PC-9 (cell line): ENCODE measurements at regions not wholly inside any gene's neighbourhood (a gene's known extent, or its start where the extent isn't known, plus 50 kb on each side); places are given as distances from the start of the nearest gene placed in this dataset.
"Not testable (repeated sequence)": the region's sequence is repeated elsewhere in the genome, so short reads cannot be mapped to it uniquely, and the experiment has no call there.

Source experiments
- BruUV-seq: library from RNA; stranded (reverse); fragments of 400-500 nt; replicated peaks from 2 replicates; lab custom pipeline; 2021; lab: Mats Ljungman, UMichigan
- CTCF ChIA-PET: fragments of 300-600 bp; sonication (Branson Sonifier 250); formaldehyde crosslinking; loops from one replicate; lab custom pipeline; 2022; ENCODE audit warnings: antibody characterized with exemption; lab: Charles Lee
- POLR2A ChIA-PET: fragments of 300-600 bp; sonication (Branson Sonifier 250); formaldehyde crosslinking; loops from one replicate; lab custom pipeline; 2022; ENCODE audit warnings: antibody characterized with exemption; ENCODE audit not compliant: unreplicated experiment; lab: Charles Lee
- DNase-seq, 2 experiments: peaks; one replicate each; pipeline versions ENCODE4 v3.0.0 to v3.0.0-alpha.2; 2015 to 2022; ENCODE audit warnings: mixed read lengths in 1 of 2
- H2AFZ ChIP-seq: fragments of 200-600 bp; sonication (generic); 2 replicates; pipeline ENCODE4 v1.8.1; 2017; ENCODE audit warnings: antibody characterized with exemption
- H3F3A ChIP-seq: fragments of 200-600 bp; sonication (generic); 2 replicates; pipeline ENCODE4 v1.8.1; 2017; ENCODE audit warnings: antibody characterized with exemption, mild to moderate bottlenecking, low read depth; ENCODE audit not compliant: insufficient read depth
- H3K27ac ChIP-seq: fragments of 200-600 bp; sonication (generic); 2 replicates; pipeline ENCODE4 v1.6.1; 2016; ENCODE audit warnings: mixed run types
- H3K27me3 ChIP-seq: fragments of 200-600 bp; sonication (generic); 2 replicates; pipeline ENCODE4 v1.6.1; 2016; ENCODE audit warnings: low read depth, mixed run types; ENCODE audit not compliant: insufficient read depth
- H3K36me3 ChIP-seq: fragments of 200-600 bp; sonication (generic); 2 replicates; pipeline ENCODE4 v1.6.1; 2016; ENCODE audit warnings: low read depth, mixed run types
- H3K4me1 ChIP-seq: fragments of 200-600 bp; sonication (generic); replicated peaks from 2 replicates; pipeline ENCODE4 v1.6.1; 2016; ENCODE audit warnings: mixed run types; ENCODE audit not compliant: insufficient read depth
- H3K4me2 ChIP-seq: fragments of 200-600 bp; sonication (generic); 2 replicates; pipeline ENCODE4 v1.6.1; 2017; ENCODE audit warnings: mixed run types
- H3K4me3 ChIP-seq: fragments of 200-600 bp; sonication (generic); 2 replicates; pipeline ENCODE4 v1.6.1; 2016; ENCODE audit warnings: mixed run types
- H3K79me2 ChIP-seq: fragments of 200-600 bp; sonication (generic); 2 replicates; pipeline ENCODE4 v1.6.1; 2017; ENCODE audit warnings: low read depth, mixed run types
- H3K9me2 ChIP-seq: fragments of 200-600 bp; sonication (generic); 2 replicates; pipeline ENCODE4 v1.8.1; 2017; ENCODE audit warnings: mild to moderate bottlenecking; ENCODE audit not compliant: insufficient read depth
- H3K9me3 ChIP-seq: fragments of 200-600 bp; sonication (generic); 2 replicates; pipeline ENCODE4 v1.8.1; 2016; ENCODE audit warnings: low read depth; ENCODE audit not compliant: insufficient read depth
- H4K20me1 ChIP-seq: fragments of 200-600 bp; sonication (generic); 2 replicates; pipeline ENCODE4 v1.8.1; 2017; ENCODE audit not compliant: insufficient read depth
- CTCF ChIP-seq: fragments of 200-600 bp; sonication (generic); conservative IDR thresholded peaks from 2 replicates; pipeline ENCODE4 v1.6.1; 2017; ENCODE audit warnings: mixed run types, antibody characterized with exemption, mild to moderate bottlenecking, moderate library complexity
- EZH2 ChIP-seq: fragments of 200-600 bp; sonication (generic); IDR thresholded peaks from 2 replicates; pipeline ENCODE4 v1.8.0; 2017; ENCODE audit warnings: antibody characterized with exemption, low read depth
- intact Hi-C: fragments of 100-400 bp; cut with micrococcal nuclease; formaldehyde crosslinking; loops from one replicate; pipeline ENCODE4 v1.10.0; 2022; ENCODE audit not compliant: unreplicated experiment

DNA sequence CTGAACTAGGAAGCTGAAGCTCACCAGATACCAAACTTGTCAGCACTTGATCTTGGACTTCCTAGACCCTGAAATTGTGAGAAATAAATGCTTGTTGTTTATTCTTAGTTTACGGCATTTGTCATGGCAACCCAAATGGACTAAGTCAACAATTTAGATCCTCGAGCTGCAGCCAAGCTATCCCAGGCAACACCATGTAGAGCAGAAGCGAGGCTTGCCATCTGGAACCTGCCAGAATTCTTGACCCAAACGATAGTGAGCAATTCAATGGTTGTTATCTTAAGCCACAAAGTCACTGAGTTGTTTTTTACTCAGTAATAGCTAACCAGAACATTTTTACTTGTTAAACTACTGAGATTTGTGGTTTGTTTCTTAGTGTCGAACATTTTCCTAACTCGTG lies 458.5 kb upstream of the FLRT2 start:
- Histone ChIP-seq H3K9me2 (no peaks in the 10 kb centered on the region), H3K36me3 (no peaks in the 10 kb centered on the region), H3K79me2 (no peaks in the 10 kb centered on the region), H3K4me2 (no peak overlapping the region), H4K20me1 (no peaks in the 10 kb centered on the region), H3K9me3 (no peaks in the 10 kb centered on the region), H3F3A (no peaks in the 10 kb centered on the region), H3K27ac (no peak overlapping the region), H3K4me3 (no peak overlapping the region), H2AFZ (no peak overlapping the region), H3K4me1 (no peaks in the 10 kb centered on the region), H3K27me3 (no peaks in the 10 kb centered on the region)
- DNase-seq, result no peak
- BruUV-seq, result no TSS peak
- intact Hi-C loops, result no loop called here
- TF ChIP-seq EZH2 (no peak), CTCF (no peak)
- ChIA-PET POLR2A (no interaction called here), CTCF (no interaction called here)

- ChIA-PET POLR2A (no interaction called here), CTCF (no interaction called here)
- Histone ChIP-seq H3K4me1 (no peaks in the 10 kb centered on the region), H3K27ac (no peak overlapping the region), H3K9me2 (no peaks in the 10 kb centered on the region), H3F3A (no peaks in the 10 kb centered on the region), H2AFZ (no peak overlapping the region), H4K20me1 (no peaks in the 10 kb centered on the region), H3K4me2 (no peak overlapping the region), H3K36me3 (no peaks in the 10 kb centered on the region), H3K79me2 (no peaks in the 10 kb centered on the region), H3K4me3 (no peak overlapping the region), H3K9me3 (no peaks in the 10 kb centered on the region), H3K27me3 (no peaks in the 10 kb centered on the region)
- DNase-seq, result no peak
- TF ChIP-seq EZH2 (no peak), CTCF (no peak)
- BruUV-seq, result no TSS peak
- intact Hi-C loops, result no loop called here
Measured at GRCh38 chr14:85074955-85075354, 455.0 kb upstream of the FLRT2 start.

DNA sequence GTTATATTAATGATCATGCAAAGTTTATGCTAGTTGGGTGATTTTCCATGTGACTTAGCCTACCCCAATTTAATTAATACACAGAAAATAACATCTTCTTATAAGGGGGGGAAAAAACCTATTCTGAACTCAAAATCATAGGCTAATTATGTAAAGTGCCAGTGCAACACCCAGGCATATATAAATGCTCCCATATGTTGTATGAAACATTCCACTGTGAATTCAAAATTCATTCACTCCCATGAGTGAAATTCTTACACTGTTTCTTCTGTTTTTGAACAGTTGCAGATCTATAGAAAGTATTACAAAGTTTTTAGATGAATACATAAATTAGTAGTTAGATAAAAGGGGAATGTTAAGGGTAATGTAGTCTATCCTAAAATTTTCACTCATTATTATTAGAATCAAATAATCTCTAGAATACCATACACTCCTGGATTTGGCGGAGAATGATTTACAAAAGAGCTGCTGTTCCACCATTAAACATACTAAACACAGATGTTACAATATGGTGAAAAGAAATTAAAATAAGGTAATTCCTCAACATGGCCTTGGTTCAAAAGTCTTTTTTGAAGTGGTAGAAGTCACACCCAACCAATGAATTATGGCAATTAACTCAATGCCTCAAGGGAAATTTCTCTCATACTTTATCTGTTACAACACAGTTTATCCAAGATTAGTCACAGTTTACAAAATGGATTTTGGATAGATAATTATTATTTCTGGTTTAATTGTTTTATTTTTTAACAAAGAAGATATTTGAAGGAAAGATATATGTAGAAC lies 454.1 kb upstream of the FLRT2 start:
- intact Hi-C loops, result no loop called here
- no TSS peak for BruUV-seq
- DNase-seq, result no peak
- ChIA-PET CTCF (no interaction called here), POLR2A (no interaction called here)
- Histone ChIP-seq H3F3A (no peaks in the 10 kb centered on the region), H3K4me1 (no peaks in the 10 kb centered on the region), H3K9me3 (no peaks in the 10 kb centered on the region), H3K79me2 (no peaks in the 10 kb centered on the region), H3K27ac (no peak overlapping the region), H3K9me2 (no peaks in the 10 kb centered on the region), H4K20me1 (no peaks in the 10 kb centered on the region), H3K4me2 (no peak overlapping the region), H3K27me3 (no peaks in the 10 kb centered on the region), H2AFZ (no peak overlapping the region), H3K36me3 (no peaks in the 10 kb centered on the region), H3K4me3 (no peak overlapping the region)
- no peak for TF ChIP-seq EZH2
- TF ChIP-seq CTCF, result no peak

DNA sequence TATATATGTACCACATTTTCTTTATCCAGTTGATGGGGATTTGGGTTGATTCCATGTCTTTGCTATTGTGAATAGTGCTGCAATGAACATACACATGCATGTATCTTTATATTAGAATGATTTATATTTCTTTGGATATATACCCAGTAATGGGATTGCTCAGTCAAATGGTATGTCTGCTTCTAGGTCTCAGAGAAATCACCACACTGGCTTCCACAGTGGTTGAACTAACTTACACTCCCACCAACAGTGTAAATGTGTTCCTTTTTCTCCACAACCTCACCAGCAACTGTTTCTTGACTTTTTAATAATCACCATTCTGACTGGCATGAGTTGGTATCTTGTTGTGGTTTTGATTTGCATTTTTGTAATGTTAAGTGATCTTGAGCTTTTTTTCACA lies 452.2 kb upstream of the FLRT2 start:
- H3K79me2 ChIP-seq, H3K4me3 ChIP-seq, H3K4me2 ChIP-seq, H4K20me1 ChIP-seq, H3K36me3 ChIP-seq, POLR2A ChIA-PET, H3K9me2 ChIP-seq, H3K9me3 ChIP-seq, CTCF ChIA-PET, intact Hi-C loops, DNase-seq, H3K27me3 ChIP-seq, H3K4me1 ChIP-seq, H3F3A ChIP-seq, H3K27ac ChIP-seq, BruUV-seq, H2AFZ ChIP-seq: not testable (repeated sequence)
